NCI-H2196 (cell line): ENCODE measurements at regions not wholly inside any gene's neighbourhood (a gene's known extent, or its start where the extent isn't known, plus 50 kb on each side); places are given as distances from the start of the nearest gene placed in this dataset.
"Not testable (repeated sequence)": the region's sequence is repeated elsewhere in the genome, so short reads cannot be mapped to it uniquely, and the experiment has no call there.

Experiments
- DNase-seq: peaks from one replicate; lab custom pipeline; 2025; ENCODE audit not compliant: unreplicated experiment; lab: John Stamatoyannopoulos, UW

GRCh38 chr11:96969251-96969650 lies 579.4 kb downstream of the JRKL start:
- DNase-seq: no peak

GRCh38 chr11:96978751-96979150 lies 588.9 kb downstream of the JRKL start:
- DNase-seq: no peak

GRCh38 chr11:96986516-96986915 lies 596.7 kb downstream of the JRKL start:
- DNase-seq: no peak

GRCh38 chr11:96990914-96991313 lies 601.1 kb downstream of the JRKL start:
- no peak for DNase-seq

GRCh38 chr11:97000481-97000880 lies 610.7 kb downstream of the JRKL start:
- no peak for DNase-seq

- DNase-seq: no peak
Observed at GRCh38 chr11:97007283-97007682, 617.5 kb downstream of the JRKL start.

- DNase-seq: no peak
Observed at GRCh38 chr11:97009613-97010012, 619.8 kb downstream of the JRKL start.

GRCh38 chr11:97010997-97011396 lies 621.2 kb downstream of the JRKL start:
- DNase-seq: not testable (repeated sequence)

GRCh38 chr11:97015327-97015726 lies 625.5 kb downstream of the JRKL start:
- no peak for DNase-seq

- DNase-seq: no peak
Observed at GRCh38 chr11:97019305-97019704, 629.5 kb downstream of the JRKL start.

- no peak for DNase-seq
Observed at GRCh38 chr11:97019754-97020153, 629.9 kb downstream of the JRKL start.

- DNase-seq: no peak
Observed at GRCh38 chr11:97022955-97023354, 633.1 kb downstream of the JRKL start.

GRCh38 chr11:97028836-97029406 lies 639.1 kb downstream of the JRKL start:
- DNase-seq: no peak

- DNase-seq: no peak
Observed at GRCh38 chr11:97033178-97033577, 643.4 kb downstream of the JRKL start.

- DNase-seq: no peak
Observed at GRCh38 chr11:97048481-97048880, 658.7 kb downstream of the JRKL start.

- no peak for DNase-seq
Observed at GRCh38 chr11:97060184-97060583, 670.4 kb downstream of the JRKL start.

GRCh38 chr11:97069160-97069559 lies 679.3 kb downstream of the JRKL start:
- no peak for DNase-seq

- no peak for DNase-seq
Observed at GRCh38 chr11:97072420-97072819, 682.6 kb downstream of the JRKL start.

GRCh38 chr11:97076666-97077065 lies 686.9 kb downstream of the JRKL start:
- DNase-seq: not testable (repeated sequence)

GRCh38 chr11:97078443-97078842 lies 688.6 kb downstream of the JRKL start:
- no peak for DNase-seq

GRCh38 chr11:97079244-97079643 lies 689.4 kb downstream of the JRKL start:
- DNase-seq: no peak

- no peak for DNase-seq
Observed at GRCh38 chr11:97087419-97087818, 697.6 kb downstream of the JRKL start.

- DNase-seq: no peak
Observed at GRCh38 chr11:97092823-97093222, 703.0 kb downstream of the JRKL start.

GRCh38 chr11:97102180-97102579 lies 712.4 kb downstream of the JRKL start:
- DNase-seq: not testable (repeated sequence)
